H1 (cell line): ENCODE measurements at regions not wholly inside any gene's neighbourhood (a gene's known extent, or its start where the extent isn't known, plus 50 kb on each side); places are given as distances from the start of the nearest gene placed in this dataset.

Experiments
- CTCF ChIA-PET: fragments of 300-600 bp; sonication (Branson Sonifier 250); formaldehyde crosslinking; loops from one replicate; lab custom pipeline; 2021; ENCODE audit not compliant: partially characterized antibody; lab: Charles Lee
- POLR2A ChIA-PET: fragments of 300-600 bp; sonication (Branson Sonifier 250); formaldehyde crosslinking; loops from one replicate; lab custom pipeline; 2021; ENCODE audit warnings: inconsistent platforms; ENCODE audit not compliant: partially characterized antibody; lab: Charles Lee
- DNase-seq, 2 experiments: peaks; one replicate each; pipeline versions ENCODE4 v3.0.0 to v3.0.0-alpha.2; 2010 to 2022; ENCODE audit warnings: low spot score in 2 of 2, low read depth in 1 of 2, mixed read lengths in 1 of 2
- FAIRE-seq: peaks from 2 replicates; lab custom pipeline; 2011; peaks lifted over from hg19 to GRCh38; lab: Jason Lieb, UNC
- H2AFZ ChIP-seq: 2 replicates; pipeline ENCODE4 v1.8.1; 2012; ENCODE audit warnings: low read length, inconsistent platforms
- H2AK5ac ChIP-seq: 2 replicates; pipeline ENCODE4 v1.6.1; 2013; ENCODE audit warnings: low read depth, low read length
- H2BK120ac ChIP-seq: replicated peaks from 2 replicates; pipeline ENCODE3; 2013; ENCODE audit warnings: low read depth, low read length, inconsistent platforms
- H2BK12ac ChIP-seq: 2 replicates; pipeline ENCODE4 v1.6.1; 2013; ENCODE audit warnings: low read depth, low read length
- H2BK15ac ChIP-seq: 2 replicates; pipeline ENCODE4 v1.6.1; 2013; ENCODE audit warnings: low read length
- H2BK20ac ChIP-seq: 2 replicates; pipeline ENCODE4 v1.6.1; 2013; ENCODE audit warnings: low read length
- H2BK5ac ChIP-seq: 2 replicates; pipeline ENCODE4 v1.6.1; 2013; ENCODE audit warnings: low read depth, low read length
- H3K14ac ChIP-seq: 2 replicates; pipeline ENCODE4 v1.6.1; 2013; ENCODE audit warnings: inconsistent platforms; ENCODE audit not compliant: insufficient read length
- H3K18ac ChIP-seq: 2 replicates; pipeline ENCODE4 v1.6.1; 2013; ENCODE audit warnings: low read length; ENCODE audit errors: extremely low read depth
- H3K23ac ChIP-seq: 2 replicates; pipeline ENCODE4 v1.6.1; 2013; ENCODE audit warnings: inconsistent platforms; ENCODE audit not compliant: insufficient read length
- H3K23me2 ChIP-seq: 2 replicates; pipeline ENCODE4 v1.6.1; 2013; ENCODE audit warnings: low read depth, low read length
- H3K27ac ChIP-seq: 2 replicates; pipeline ENCODE4 v1.6.1; 2011; ENCODE audit warnings: low read depth, low read length, inconsistent platforms
- H3K27me3 ChIP-seq, 4 experiments: replicated peaks in 1 of 4; 1 replicate in 1 of 4; 2 replicates in 3 of 4; pipeline versions ENCODE4 v1.6.1 to v1.8.1; 2011 to 2013; ENCODE audit warnings: low read length in 3 of 4, mild to moderate bottlenecking in 3 of 4, inconsistent platforms in 2 of 4, mixed read lengths in 2 of 4, moderate library complexity in 1 of 4; ENCODE audit not compliant: control insufficient read depth in 3 of 4, insufficient read depth in 3 of 4; ENCODE audit errors: extremely low read depth in 1 of 4
- H3K36me3 ChIP-seq, 4 experiments: 2 replicates each; pipeline versions ENCODE4 v1.6.1 to v1.8.1; 2011 to 2013; ENCODE audit warnings: mild to moderate bottlenecking in 4 of 4, low read length in 3 of 4, moderate library complexity in 2 of 4, control low read depth in 1 of 4, inconsistent platforms in 1 of 4; ENCODE audit not compliant: insufficient read depth in 4 of 4, control insufficient read depth in 2 of 4
- H3K4ac ChIP-seq: replicated peaks from 2 replicates; pipeline ENCODE3; 2013; ENCODE audit warnings: low read length, low read depth, mixed read lengths, inconsistent platforms; ENCODE audit not compliant: insufficient read length
- H3K4me1 ChIP-seq, 4 experiments: replicated peaks in 1 of 4; 1 replicate in 1 of 4; 2 replicates in 3 of 4; pipeline versions ENCODE4 v1.6.1 to v1.8.1; 2011 to 2013; ENCODE audit warnings: low read length in 3 of 4, inconsistent platforms in 2 of 4, mixed read lengths in 1 of 4; ENCODE audit not compliant: insufficient read depth in 4 of 4, control insufficient read depth in 3 of 4
- H3K4me2 ChIP-seq, 2 experiments: 2 replicates each; pipeline versions ENCODE4 v1.6.1 to v1.8.1; 2011 to 2013; ENCODE audit warnings: low read depth in 2 of 2, low read length in 2 of 2, control low read depth in 1 of 2, inconsistent platforms in 1 of 2, mild to moderate bottlenecking in 1 of 2; ENCODE audit not compliant: insufficient read depth in 1 of 2
- H3K4me3 ChIP-seq, 4 experiments: fragments of 200-600, 300-600 bp in 1 of 4; sonication (generic), shearing (Covaris generic), sonication (Bioruptor Twin) in 1 of 4; 2 replicates each; pipeline versions ENCODE4 v1.5.1 to v1.8.1; 2011 to 2016; ENCODE audit warnings: low read length in 4 of 4, low read depth in 3 of 4, control low read depth in 2 of 4, inconsistent platforms in 2 of 4, mild to moderate bottlenecking in 2 of 4, mixed read lengths in 1 of 4, moderate library complexity in 1 of 4; ENCODE audit not compliant: insufficient read depth in 2 of 4; ENCODE audit errors: extremely low read depth in 1 of 4
- H3K56ac ChIP-seq: replicated peaks from 2 replicates; pipeline ENCODE3; 2013; ENCODE audit warnings: low read depth, mild to moderate bottlenecking, mixed read lengths, low read length, inconsistent platforms; ENCODE audit not compliant: insufficient read length
- H3K79me1 ChIP-seq: 2 replicates; pipeline ENCODE4 v1.6.1; 2013; ENCODE audit warnings: low read depth, low read length, control low read depth
- H3K79me2 ChIP-seq, 2 experiments: 2 replicates each; pipeline versions ENCODE4 v1.6.1 to v1.8.1; 2012 to 2013; ENCODE audit warnings: low read length in 2 of 2, mild to moderate bottlenecking in 2 of 2, inconsistent platforms in 1 of 2; ENCODE audit not compliant: insufficient read depth in 2 of 2, control insufficient read depth in 1 of 2
- H3K9ac ChIP-seq, 4 experiments: replicated peaks in 1 of 4; 1 replicate in 1 of 4; 2 replicates in 3 of 4; pipeline versions ENCODE4 v1.6.1 to v1.8.1; 2011 to 2013; ENCODE audit warnings: low read depth in 3 of 4, low read length in 3 of 4, control low read depth in 2 of 4, mild to moderate bottlenecking in 2 of 4, moderate library complexity in 2 of 4, inconsistent platforms in 1 of 4; ENCODE audit errors: extremely low read depth in 1 of 4
- H3K9me3 ChIP-seq, 2 experiments: 2 replicates each; pipeline versions ENCODE4 v1.6.1 to v1.8.1; 2012 to 2013; ENCODE audit warnings: mild to moderate bottlenecking in 2 of 2, moderate library complexity in 2 of 2, control low read depth in 1 of 2, inconsistent platforms in 1 of 2, low read depth in 1 of 2, low read length in 1 of 2, mixed read lengths in 1 of 2; ENCODE audit not compliant: insufficient read depth in 2 of 2
- H4K20me1 ChIP-seq, 2 experiments: replicated peaks in 1 of 2; 2 replicates each; pipeline versions ENCODE3 to v1.8.1; 2011 to 2013; ENCODE audit warnings: inconsistent platforms in 2 of 2, low read length in 2 of 2, mild to moderate bottlenecking in 1 of 2; ENCODE audit not compliant: insufficient read depth in 2 of 2, control insufficient read depth in 1 of 2
- H4K5ac ChIP-seq: 2 replicates; pipeline ENCODE4 v1.6.1; 2013; ENCODE audit warnings: low read length, low read depth, mixed read lengths, inconsistent platforms; ENCODE audit not compliant: insufficient read length
- H4K8ac ChIP-seq: 2 replicates; pipeline ENCODE4 v1.8.0; 2013; ENCODE audit warnings: mild to moderate bottlenecking, moderate library complexity, low read length, inconsistent platforms; ENCODE audit not compliant: insufficient read depth; ENCODE audit errors: extremely low read depth
- H4K91ac ChIP-seq: replicated peaks from 2 replicates; pipeline ENCODE3; 2013; ENCODE audit warnings: low read length, mixed read lengths, inconsistent platforms; ENCODE audit not compliant: insufficient read length
- BCL11A ChIP-seq, 2 experiments: IDR thresholded peaks; one replicate each; pipeline ENCODE4 v1.6.1; 2011; ENCODE audit warnings: low read depth in 2 of 2, low read length in 2 of 2, mild to moderate bottlenecking in 2 of 2
- CREB1 ChIP-seq: IDR thresholded peaks from 2 replicates; pipeline ENCODE4 v1.6.1; 2012; ENCODE audit warnings: inconsistent platforms
- CTBP2 ChIP-seq: IDR thresholded peaks from 2 replicates; pipeline ENCODE4 v1.7.0; 2011; ENCODE audit warnings: borderline replicate concordance, mild to moderate bottlenecking, moderate library complexity, mixed read lengths, low read length; ENCODE audit not compliant: insufficient read depth, insufficient read length
- EP300 ChIP-seq, 2 experiments: IDR thresholded peaks; 1 replicate in 1 of 2; 2 replicates in 1 of 2; pipeline ENCODE4 v1.6.1; 2011 to 2012; ENCODE audit warnings: low read depth in 2 of 2, low read length in 2 of 2, mild to moderate bottlenecking in 2 of 2, borderline replicate concordance in 1 of 2, inconsistent platforms in 1 of 2, moderate library complexity in 1 of 2
- GABPA ChIP-seq: IDR thresholded peaks from 2 replicates; pipeline ENCODE4 v1.6.1; 2011; ENCODE audit warnings: mild to moderate bottlenecking, low read length, moderate library complexity, borderline replicate concordance; ENCODE audit not compliant: insufficient read depth
- HDAC6 ChIP-seq: IDR thresholded peaks from one replicate; pipeline ENCODE4 v1.7.1; 2012; ENCODE audit warnings: low read depth, mild to moderate bottlenecking, inconsistent platforms, low read length, moderate library complexity
- KDM4A ChIP-seq: IDR thresholded peaks from one replicate; pipeline ENCODE4 v1.7.1; 2012; ENCODE audit warnings: low read depth, mild to moderate bottlenecking, moderate library complexity, low read length, inconsistent platforms; ENCODE audit not compliant: severe bottlenecking
- SIRT6 ChIP-seq: IDR thresholded peaks from one replicate; pipeline ENCODE4 v1.7.1; 2012; ENCODE audit warnings: low read length, inconsistent platforms
- SP1 ChIP-seq: IDR thresholded peaks from 2 replicates; pipeline ENCODE4 v1.6.1; 2011; ENCODE audit warnings: low read depth, low read length
- TEAD4 ChIP-seq: IDR thresholded peaks from 2 replicates; pipeline ENCODE4 v1.6.1; 2012; ENCODE audit warnings: low read depth, low read length, inconsistent platforms, mixed read lengths
- WGBS, 2 experiments: shearing (Covaris generic) in 1 of 2; methylation state at CpG; one replicate each; pipeline versions ENCODE4 v1.1.6 to v1.1.7; 2013 to 2015; ENCODE audit warnings: low lambda C conversion rate in 2 of 2, mixed read lengths in 2 of 2, inconsistent platforms in 1 of 2, low coverage in 1 of 2, missing lambda C conversion rate in 1 of 2; ENCODE audit not compliant: insufficient replicate concordance in 2 of 2, insufficient coverage in 1 of 2, insufficient read length in 1 of 2; ENCODE audit errors: extremely low coverage in 1 of 2, missing lambda C conversion rate in 1 of 2; 5-methylcytosine and 5-hydroxymethylcytosine counted together
- TF ChIP-seq, protein P1 (sequence below), 3 experiments: IDR thresholded peaks; 1 replicate in 2 of 3; 2 replicates in 1 of 3; pipeline versions ENCODE4 v1.5.1 to v1.6.1; 2011; ENCODE audit warnings: low read length in 3 of 3, mild to moderate bottlenecking in 3 of 3, inconsistent platforms in 2 of 3, low read depth in 1 of 3, moderate library complexity in 1 of 3; ENCODE audit not compliant: insufficient read depth in 1 of 3; ENCODE audit errors: control extremely low read depth in 1 of 3

DNA sequence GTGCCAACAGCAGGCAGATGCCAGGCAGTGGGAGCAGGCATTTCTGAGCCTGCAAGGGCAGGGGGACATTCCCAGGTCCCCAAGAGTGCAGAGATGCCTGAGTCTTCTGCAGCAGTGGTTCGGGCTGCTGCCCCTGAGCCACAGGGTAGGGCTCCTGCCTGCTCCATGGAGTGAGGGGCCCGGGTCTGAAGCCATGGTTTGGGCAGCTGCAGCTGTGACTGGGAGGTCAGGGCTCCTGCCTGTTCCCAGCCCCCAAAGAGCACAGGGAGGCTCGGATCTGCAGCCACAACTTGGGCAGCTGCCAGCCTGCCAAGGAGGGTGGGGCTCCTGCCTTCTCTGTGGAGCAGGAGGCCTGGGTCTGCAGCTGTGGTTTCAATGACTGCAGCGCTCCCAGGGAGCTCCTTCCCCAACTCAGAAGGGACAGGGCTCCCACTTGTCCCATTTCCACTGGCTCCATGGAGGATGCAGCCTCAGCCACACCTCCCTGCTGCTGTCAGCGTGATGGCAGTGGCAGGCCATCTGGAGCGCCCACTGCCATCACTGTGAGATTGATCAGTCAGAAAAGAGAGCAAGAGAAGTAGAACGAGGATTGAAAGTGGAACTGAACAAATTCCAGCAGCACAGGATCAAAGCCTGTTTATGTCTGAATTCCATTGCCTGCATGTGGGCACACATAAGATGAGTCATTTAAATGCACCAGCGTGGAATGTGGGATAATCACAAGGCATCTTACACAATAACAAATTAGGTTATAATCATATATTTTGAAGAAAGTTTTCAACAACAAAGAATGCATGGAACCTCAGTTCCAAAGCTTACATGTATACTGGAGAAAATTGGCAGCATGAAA lies 93.1 kb upstream of the CXorf51A start:
- Histone ChIP-seq H2BK12ac (no peak overlapping the region), H4K20me1 (no peaks in the 10 kb centered on the region), H3K9me3 (no peaks in the 10 kb centered on the region; a peak in 1 of 4 replicates), H3K14ac (no peak overlapping the region), H3K23me2 (no peaks in the 10 kb centered on the region), H4K91ac (no peak overlapping the region), H2AK5ac (no peak overlapping the region), H3K4ac (no peak overlapping the region), H3K4me2 (no peak overlapping the region), H4K5ac (no peak overlapping the region), H3K36me3 (no peaks in the 10 kb centered on the region), H3K18ac (no peak overlapping the region), H2BK120ac (no peak overlapping the region), H3K23ac (no peak overlapping the region), H2AFZ (no peak overlapping the region), H2BK5ac (no peak overlapping the region), H3K79me1 (no peaks in the 10 kb centered on the region), H2BK20ac (no peak overlapping the region), H3K79me2 (no peaks in the 10 kb centered on the region), H3K56ac (no peak overlapping the region), H4K8ac (no peak overlapping the region), H3K27ac (no peak overlapping the region), H3K4me3 (no peak overlapping the region), H2BK15ac (no peak overlapping the region), H3K4me1 (no peaks in the 10 kb centered on the region), H3K27me3 (no peaks in the 10 kb centered on the region), H3K9ac (no peak overlapping the region)
- POLR2A ChIA-PET = no interaction called here
- 100% methylated on average over 3 of the region's 8 CpGs; no CpG with 5 or more reads in 1 of the 2 experiments for WGBS, 2 experiments
- CTCF ChIA-PET = no interaction called here
- FAIRE-seq = no peak
- DNase-seq = no peak
- TF ChIP-seq SIRT6 (no peak), CTBP2 (no peak), EP300 (IDR thresholded peaks at IDR 0.05; ENCODE audit: borderline replicate concordance in 1 of 2, low read depth in 2 of 2, low read length in 2 of 2) (no peak), GABPA (no peak), CREB1 (no peak), SP1 (no peak), KDM4A (no peak), BCL11A (IDR thresholded peaks at IDR 0.05; ENCODE audit: low read depth in 2 of 2, low read length in 2 of 2) (no peak), HDAC6 (no peak), TEAD4 (no peak)
- TF ChIP-seq, protein P1, sequence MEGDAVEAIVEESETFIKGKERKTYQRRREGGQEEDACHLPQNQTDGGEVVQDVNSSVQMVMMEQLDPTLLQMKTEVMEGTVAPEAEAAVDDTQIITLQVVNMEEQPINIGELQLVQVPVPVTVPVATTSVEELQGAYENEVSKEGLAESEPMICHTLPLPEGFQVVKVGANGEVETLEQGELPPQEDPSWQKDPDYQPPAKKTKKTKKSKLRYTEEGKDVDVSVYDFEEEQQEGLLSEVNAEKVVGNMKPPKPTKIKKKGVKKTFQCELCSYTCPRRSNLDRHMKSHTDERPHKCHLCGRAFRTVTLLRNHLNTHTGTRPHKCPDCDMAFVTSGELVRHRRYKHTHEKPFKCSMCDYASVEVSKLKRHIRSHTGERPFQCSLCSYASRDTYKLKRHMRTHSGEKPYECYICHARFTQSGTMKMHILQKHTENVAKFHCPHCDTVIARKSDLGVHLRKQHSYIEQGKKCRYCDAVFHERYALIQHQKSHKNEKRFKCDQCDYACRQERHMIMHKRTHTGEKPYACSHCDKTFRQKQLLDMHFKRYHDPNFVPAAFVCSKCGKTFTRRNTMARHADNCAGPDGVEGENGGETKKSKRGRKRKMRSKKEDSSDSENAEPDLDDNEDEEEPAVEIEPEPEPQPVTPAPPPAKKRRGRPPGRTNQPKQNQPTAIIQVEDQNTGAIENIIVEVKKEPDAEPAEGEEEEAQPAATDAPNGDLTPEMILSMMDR (IDR thresholded peaks at IDR 0.05; ENCODE audit: control extremely low read depth in 1 of 3, insufficient read depth in 1 of 3, low read depth in 1 of 3, low read length in 3 of 3) = no peak
